Psoas muscle (tissue), 7 donors: ENCODE measurements at regions not wholly inside any gene's neighbourhood (a gene's known extent, or its start where the extent isn't known, plus 50 kb on each side); places are given as distances from the start of the nearest gene placed in this dataset.

Experiments
- ATAC-seq, 4 donors: fragments of 200-7000 bp; cut with Tn5 transposase; one replicate each; pipeline ENCODE4 v1.9.1; 2020; ENCODE audit warnings: moderate library complexity in 3 of 4, mild to moderate bottlenecking in 2 of 4
- DNase-seq, 2 donors: peaks; one replicate each; pipeline ENCODE4 v3.0.0-alpha.2; 2020
- H3K27ac ChIP-seq: fragments of 200-600 bp; one replicate; pipeline ENCODE4 v1.8.0; 2022
- H3K27me3 ChIP-seq, 3 donors: fragments of 200-600 bp in 1 of 3; one replicate each; pipeline versions ENCODE4 v1.6.1 to v1.8.0; 2013 to 2022; ENCODE audit warnings: low read length in 2 of 3, mild to moderate bottlenecking in 2 of 3, moderate library complexity in 1 of 3; ENCODE audit not compliant: insufficient read depth in 3 of 3
- H3K36me3 ChIP-seq, 2 donors: fragments of 200-600 bp in 1 of 2; one replicate each; pipeline versions ENCODE4 v1.6.1 to v1.8.0; 2013 to 2022; ENCODE audit warnings: low read depth in 1 of 2, mild to moderate bottlenecking in 1 of 2, moderate library complexity in 1 of 2; ENCODE audit not compliant: insufficient read depth in 1 of 2
- H3K4me1 ChIP-seq: fragments of 200-600 bp; one replicate; pipeline ENCODE4 v1.8.0; 2022
- H3K4me3 ChIP-seq: fragments of 200-600 bp; one replicate; pipeline ENCODE4 v1.8.0; 2022; ENCODE audit warnings: mild to moderate bottlenecking
- H3K9me3 ChIP-seq: fragments of 200-600 bp; one replicate; pipeline ENCODE4 v1.8.0; 2022
- WGBS, 3 donors: extraction: QIAGEN DNeasy Blood & Tissue Kit; methylation state at CpG; one replicate each; pipeline versions ENCODE4 v1.1.6 to v1.1.7; 2013; 5-methylcytosine and 5-hydroxymethylcytosine counted together
- intact Hi-C, 2 donors: fragments of 100-400 bp; cut with DNase I; formaldehyde crosslinking; loops; one replicate each; pipeline versions ENCODE4 v1.11.0 to v1.14.2; 2022
- TF ChIP-seq, protein P1 (sequence below): fragments of 200-600 bp; IDR thresholded peaks from one replicate; pipeline ENCODE4 v1.8.0; 2022; ENCODE audit warnings: antibody characterized with exemption
- donor health status: healthy with polysubstance abuse.
- donor health status: DM: no; HTN: no; CAD: no; lungs with moderate emphysema.
- donor health status: Bipolar disorder and iron deficiency.
- donor health status: healthy.
- donor health status: DM: yes; HTN: yes; CAD: no.
- donor health status: DM: no; HTN: no; CAD: no.
- donor health status: DM: yes; HTN: yes; CAD: no.

DNA sequence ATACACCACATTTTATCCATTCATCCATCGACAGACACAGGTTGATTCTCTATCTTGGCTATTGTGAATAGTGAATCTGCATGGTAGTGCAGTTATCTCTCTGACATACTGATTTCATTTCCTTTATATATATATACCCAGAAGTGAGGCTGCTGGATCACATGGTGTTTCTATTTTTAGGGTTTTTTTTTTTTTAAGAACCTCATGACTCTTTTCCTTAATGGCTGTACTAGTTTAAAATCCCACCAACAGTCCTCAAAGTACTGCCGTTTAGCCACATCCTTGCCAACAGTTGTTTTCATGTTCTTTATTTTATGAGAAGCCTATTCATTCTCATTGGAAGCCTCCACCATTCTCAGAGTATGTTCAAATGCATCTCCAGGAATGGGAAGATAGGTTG lies 258.7 kb upstream of the SNX7 start:
- DNase-seq (no peak), ATAC-seq (no peak)
- Histone ChIP-seq H3K4me3 (no peak overlapping the region), H3K4me1 (no peaks in the 10 kb centered on the region), H3K27ac (no peak overlapping the region), H3K9me3 (no peaks in the 10 kb centered on the region), H3K36me3 (no peaks in the 10 kb centered on the region), H3K27me3 (peaks cover 0 to 2% (median 0%) of the 10 kb centered on the region in 3 donors)
- intact Hi-C loops: no loop called here
- TF ChIP-seq, protein P1, sequence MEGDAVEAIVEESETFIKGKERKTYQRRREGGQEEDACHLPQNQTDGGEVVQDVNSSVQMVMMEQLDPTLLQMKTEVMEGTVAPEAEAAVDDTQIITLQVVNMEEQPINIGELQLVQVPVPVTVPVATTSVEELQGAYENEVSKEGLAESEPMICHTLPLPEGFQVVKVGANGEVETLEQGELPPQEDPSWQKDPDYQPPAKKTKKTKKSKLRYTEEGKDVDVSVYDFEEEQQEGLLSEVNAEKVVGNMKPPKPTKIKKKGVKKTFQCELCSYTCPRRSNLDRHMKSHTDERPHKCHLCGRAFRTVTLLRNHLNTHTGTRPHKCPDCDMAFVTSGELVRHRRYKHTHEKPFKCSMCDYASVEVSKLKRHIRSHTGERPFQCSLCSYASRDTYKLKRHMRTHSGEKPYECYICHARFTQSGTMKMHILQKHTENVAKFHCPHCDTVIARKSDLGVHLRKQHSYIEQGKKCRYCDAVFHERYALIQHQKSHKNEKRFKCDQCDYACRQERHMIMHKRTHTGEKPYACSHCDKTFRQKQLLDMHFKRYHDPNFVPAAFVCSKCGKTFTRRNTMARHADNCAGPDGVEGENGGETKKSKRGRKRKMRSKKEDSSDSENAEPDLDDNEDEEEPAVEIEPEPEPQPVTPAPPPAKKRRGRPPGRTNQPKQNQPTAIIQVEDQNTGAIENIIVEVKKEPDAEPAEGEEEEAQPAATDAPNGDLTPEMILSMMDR: no peak
- 49 to 59% (median 55%) methylated on average over 2 of the region's 2 CpGs for WGBS, 3 donors

DNA sequence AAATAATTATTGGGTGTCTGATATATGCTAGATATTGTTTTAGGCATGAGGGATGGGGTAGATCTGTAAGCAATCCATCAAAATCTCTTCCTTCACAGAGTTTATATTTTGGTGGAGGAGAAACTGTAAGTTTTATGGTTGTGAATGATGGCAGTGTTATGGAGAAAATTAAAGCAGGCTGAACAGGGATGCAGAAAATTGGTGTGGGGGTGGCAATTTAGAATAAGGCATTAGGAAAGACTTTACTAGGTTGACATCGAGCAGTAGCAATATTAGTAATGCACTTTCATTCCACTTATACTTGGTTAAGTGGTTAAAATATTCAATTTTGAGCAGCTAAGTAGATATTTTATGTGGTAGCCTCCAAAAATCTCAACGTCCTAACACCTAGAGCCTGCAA lies 261.1 kb upstream of the SNX7 start:
- Histone ChIP-seq H3K4me3 (no peak overlapping the region), H3K27me3 (peaks cover 0 to 2% (median 0%) of the 10 kb centered on the region in 3 donors), H3K27ac (no peak overlapping the region), H3K36me3 (no peaks in the 10 kb centered on the region), H3K9me3 (no peaks in the 10 kb centered on the region), H3K4me1 (no peaks in the 10 kb centered on the region)
- intact Hi-C loops: no loop called here
- no peak for DNase-seq
- TF ChIP-seq, protein P1: no peak
- no peak for ATAC-seq
- 74 to 87% (median 80%) methylated on average over 2 of the region's 2 CpGs for WGBS, 3 donors

- H3K27me3 ChIP-seq: peaks cover 0 to 2% (median 0%) of the 10 kb centered on the region in 3 donors
- DNase-seq (no peak), ATAC-seq (no peak)
- no peak overlapping the region for H3K27ac ChIP-seq
- intact Hi-C loops: no loop called here
- H3K36me3 ChIP-seq: no peaks in the 10 kb centered on the region
- no peak overlapping the region for H3K4me3 ChIP-seq
- WGBS, 3 donors: 90 to 94% (median 92%) methylated on average over 1 of the region's 1 CpG
- no peaks in the 10 kb centered on the region for H3K9me3 ChIP-seq
- H3K4me1 ChIP-seq: no peaks in the 10 kb centered on the region
- TF ChIP-seq, protein P1: no peak
Observed at GRCh38 chr1:98399218-98399617, 262.3 kb upstream of the SNX7 start.

- Histone ChIP-seq H3K4me3 (no peak overlapping the region), H3K9me3 (no peaks in the 10 kb centered on the region), H3K27me3 (peaks cover 0 to 2% (median 0%) of the 10 kb centered on the region in 3 donors), H3K36me3 (no peaks in the 10 kb centered on the region), H3K27ac (no peak overlapping the region), H3K4me1 (no peaks in the 10 kb centered on the region)
- intact Hi-C loops: no loop called here
- DNase-seq (no peak), ATAC-seq (no peak)
- TF ChIP-seq, protein P1: no peak
- 9 to 19% (median 10%) methylated on average over 2 of the region's 2 CpGs for WGBS, 3 donors
Observed at GRCh38 chr1:98398649-98399048, 262.9 kb upstream of the SNX7 start.

GRCh38 chr1:98398092-98398491 lies 263.4 kb upstream of the SNX7 start:
- Histone ChIP-seq H3K36me3 (no peaks in the 10 kb centered on the region), H3K27ac (no peak overlapping the region), H3K9me3 (no peaks in the 10 kb centered on the region), H3K4me1 (no peaks in the 10 kb centered on the region), H3K4me3 (no peak overlapping the region), H3K27me3 (peaks cover 0 to 2% (median 0%) of the 10 kb centered on the region in 3 donors)
- DNase-seq (no peak), ATAC-seq (no peak)
- intact Hi-C loops: no loop called here
- TF ChIP-seq, protein P1: no peak
